ENCODE measurements at regions not wholly inside any gene's neighbourhood (a gene's known extent, or its start where the extent isn't known, plus 50 kb on each side); places are given as distances from the start of the nearest gene placed in this dataset.

GRCh38 chr16:61007694-61008093 is 1028.5 kb downstream of the CDH8 start:
- DNase-seq (ENCODE audit: low read depth, low spot score) (no peak), ATAC-seq (no peak), FAIRE-seq (no peak)
- Histone ChIP-seq H2AFZ (ENCODE audit: control insufficient read depth, low read depth, low read length) (no peak overlapping the region), H3K4me1 (ENCODE audit: control insufficient read depth, insufficient read depth, low read length) (no peaks in the 10 kb centered on the region), H3K36me3 (ENCODE audit: control insufficient read depth in 2 of 2, insufficient read depth in 2 of 2, low read length in 1 of 2) (no peaks in the 10 kb centered on the region), H3K27me3 (replicated peaks in 1 of 2; ENCODE audit: control insufficient read depth in 2 of 2, insufficient read depth in 2 of 2, low read length in 1 of 2) (no peaks in the 10 kb centered on the region), H3K27ac (ENCODE audit: control insufficient read depth, insufficient read depth) (no peak overlapping the region), H3K9ac (ENCODE audit: control insufficient read depth, insufficient read depth, low read length) (no peak overlapping the region), H3K79me2 (ENCODE audit: control insufficient read depth, insufficient read depth, low read length) (no peaks in the 10 kb centered on the region), H3K4me2 (ENCODE audit: control insufficient read depth, insufficient read depth) (no peak overlapping the region), H3K9me3 (replicated peaks; ENCODE audit: control insufficient read depth, insufficient read depth, low read length) (no peaks in the 10 kb centered on the region), H3K4me3 (no peak overlapping the region), H4K20me1 (ENCODE audit: control insufficient read depth, insufficient read depth) (no peaks in the 10 kb centered on the region)
- TF ChIP-seq ZNF592 (IDR thresholded peaks at IDR 0.05), result no peak
- ChIA-PET SMC1A (ENCODE audit: uncharacterized antibody, unreplicated experiment) (no interaction called here), CTCF (no interaction called here), RAD21 (ENCODE audit: unreplicated experiment) (no interaction called here), POLR2A (interaction anchor here (0.7 kb wide), 1 partner anchor 32 kb away, joined by 3 read pairs; no protein-coding TSS in a partner anchor)
- BruUV-seq (replicated peaks), result no TSS peak
- intact Hi-C loops (cut with micrococcal nuclease; ENCODE audit: unreplicated experiment) (no loop called here), in situ Hi-C loops (cut with MboI) (no loop called here)
- WGBS (ENCODE audit: insufficient coverage, insufficient replicate concordance, low lambda C conversion rate, missing lambda C conversion rate), result 35% methylated on average over 8 of the region's 8 CpGs

- no peaks in the 10 kb centered on the region for H3K36me3 ChIP-seq (ENCODE audit: control insufficient read depth in 2 of 2, insufficient read depth in 2 of 2, low read length in 1 of 2)
- no peak overlapping the region for H3K4me3 ChIP-seq
- intact Hi-C loops (cut with micrococcal nuclease; ENCODE audit: unreplicated experiment), result no loop called here
- FAIRE-seq, result no peak
- no peak overlapping the region for H3K9ac ChIP-seq (ENCODE audit: control insufficient read depth, insufficient read depth, low read length)
- DNase-seq (ENCODE audit: low read depth, low spot score), result no peak
- H3K4me1 ChIP-seq (ENCODE audit: control insufficient read depth, insufficient read depth, low read length), result no peaks in the 10 kb centered on the region
- SMC1A ChIA-PET (ENCODE audit: uncharacterized antibody, unreplicated experiment), result no interaction called here
- no peaks in the 10 kb centered on the region for H3K79me2 ChIP-seq (ENCODE audit: control insufficient read depth, insufficient read depth, low read length)
- H3K27ac ChIP-seq (ENCODE audit: control insufficient read depth, insufficient read depth), result no peak overlapping the region
- TF ChIP-seq BCL3 (IDR thresholded peaks at IDR 0.05; ENCODE audit: borderline replicate concordance, insufficient read depth, low read depth, low read length, poor library complexity, severe bottlenecking), result no peak
- TF ChIP-seq STAT3 (IDR thresholded peaks at IDR 0.05; ENCODE audit: low read depth, low read length), result no peak
- TF ChIP-seq HDAC2 (IDR thresholded peaks at IDR 0.05), result no peak
- no peak for TF ChIP-seq ZNF24 (IDR thresholded peaks at IDR 0.05)
- no peak for TF ChIP-seq CEBPB (IDR thresholded peaks at IDR 0.05; ENCODE audit: borderline replicate concordance in 1 of 2, low read depth in 2 of 2, low read length in 2 of 2)
- no peak for TF ChIP-seq SPI1 (IDR thresholded peaks at IDR 0.05; ENCODE audit: borderline replicate concordance, insufficient read depth, low read depth, low read length)
- no peak for TF ChIP-seq NR2C2 (IDR thresholded peaks at IDR 0.05; ENCODE audit: borderline replicate concordance, control insufficient read depth, insufficient read length, low read depth)
- no peak for TF ChIP-seq POLR2AphosphoS2 (IDR thresholded peaks at IDR 0.05; ENCODE audit: low read depth, low read length)
- H3K9me3 ChIP-seq (replicated peaks; ENCODE audit: control insufficient read depth, insufficient read depth, low read length), result no peaks in the 10 kb centered on the region
- no peaks in the 10 kb centered on the region for H4K20me1 ChIP-seq (ENCODE audit: control insufficient read depth, insufficient read depth)
- no peak overlapping the region for H3K4me2 ChIP-seq (ENCODE audit: control insufficient read depth, insufficient read depth)
- in situ Hi-C loops (cut with MboI), result no loop called here
- H3K27me3 ChIP-seq (replicated peaks in 1 of 2; ENCODE audit: control insufficient read depth in 2 of 2, insufficient read depth in 2 of 2, low read length in 1 of 2), result no peaks in the 10 kb centered on the region
- RAD21 ChIA-PET (ENCODE audit: unreplicated experiment), result no interaction called here
- BruUV-seq (replicated peaks), result no TSS peak
- CTCF ChIA-PET, result no interaction called here
- WGBS (ENCODE audit: insufficient coverage, insufficient replicate concordance, low lambda C conversion rate, missing lambda C conversion rate), result 53% methylated on average over 2 of the region's 2 CpGs
- POLR2A ChIA-PET, result no interaction called here
- H2AFZ ChIP-seq (ENCODE audit: control insufficient read depth, low read depth, low read length), result no peak overlapping the region
- no peak for ATAC-seq
These were observed 1030.3 kb downstream of the CDH8 start for GRCh38 chr16:61005952-61006351.
